ENCODE measurements at regions not wholly inside any gene's neighbourhood (a gene's known extent, or its start where the extent isn't known, plus 50 kb on each side); places are given as distances from the start of the nearest gene placed in this dataset.
"Not testable (repeated sequence)": the region's sequence is repeated elsewhere in the genome, so short reads cannot be mapped to it uniquely, and the experiment has no call there.

- no peak for DNase-seq
These were observed 63.9 kb downstream of the NFKBIZ start for GRCh38 chr3:101913168-101913567.

DNA sequence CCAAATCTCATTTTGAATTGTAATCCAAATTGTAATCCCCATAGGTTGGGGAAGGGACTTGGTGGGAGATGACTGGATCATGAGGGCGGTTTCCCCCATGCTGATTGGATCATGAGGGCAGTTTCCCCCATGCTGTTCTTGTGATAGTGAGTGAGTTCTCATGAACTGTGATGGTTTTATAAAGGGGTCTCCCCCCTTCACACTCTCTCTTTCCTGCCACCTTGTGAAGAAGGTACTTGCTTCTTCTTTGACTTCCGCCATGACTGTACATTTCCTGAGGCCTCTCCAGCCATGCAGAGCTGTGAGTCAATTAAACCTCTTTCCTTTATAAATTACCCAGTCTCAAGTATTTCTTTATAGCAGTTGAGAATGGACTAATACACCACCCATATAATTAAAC lies 68.4 kb downstream of the NFKBIZ start:
- not testable (repeated sequence) for DNase-seq

GRCh38 chr3:101922151-101922725 lies 72.9 kb downstream of the NFKBIZ start:
- not testable (repeated sequence) for DNase-seq

DNA sequence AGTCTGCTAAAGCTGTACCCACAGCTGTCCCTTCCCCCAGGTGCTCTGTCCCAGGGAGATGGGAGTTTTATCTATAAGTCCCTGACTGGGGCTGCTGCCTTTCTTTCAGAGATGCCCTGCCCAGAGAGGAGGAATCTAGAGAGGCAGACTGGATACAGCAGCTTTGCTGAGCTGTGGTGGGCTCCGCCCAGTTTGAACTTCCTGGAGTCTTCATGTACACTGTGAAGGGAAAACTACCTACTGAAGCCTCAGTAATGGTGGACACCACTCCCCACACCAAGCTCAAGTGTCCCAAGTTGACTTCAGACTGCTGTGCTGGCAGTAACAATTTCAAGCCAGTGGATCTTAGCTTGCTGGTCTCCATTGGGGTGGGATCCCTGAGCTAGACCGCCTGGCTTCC lies 75.3 kb downstream of the NFKBIZ start:
- not testable (repeated sequence) for DNase-seq

DNA sequence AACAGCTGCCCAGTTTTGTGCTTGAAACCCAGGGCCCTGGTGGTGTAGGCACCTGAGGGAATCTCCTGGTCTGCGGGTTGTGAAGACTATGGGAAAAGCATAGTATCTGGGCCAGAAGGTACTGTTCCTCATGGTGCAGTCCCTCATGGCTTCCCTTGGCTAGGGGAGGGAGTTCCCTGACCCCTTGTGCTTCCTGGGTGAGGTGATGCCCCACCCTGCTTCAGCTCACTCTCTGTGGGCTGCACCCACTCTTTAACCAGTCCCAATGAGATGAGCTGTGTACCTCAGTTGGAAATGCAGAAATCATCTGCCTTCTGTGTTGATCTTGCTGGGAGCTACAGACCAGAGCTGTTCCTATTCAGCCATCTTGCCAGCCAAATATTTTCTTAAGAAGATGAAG lies 75.8 kb downstream of the NFKBIZ start:
- DNase-seq: not testable (repeated sequence)

DNA sequence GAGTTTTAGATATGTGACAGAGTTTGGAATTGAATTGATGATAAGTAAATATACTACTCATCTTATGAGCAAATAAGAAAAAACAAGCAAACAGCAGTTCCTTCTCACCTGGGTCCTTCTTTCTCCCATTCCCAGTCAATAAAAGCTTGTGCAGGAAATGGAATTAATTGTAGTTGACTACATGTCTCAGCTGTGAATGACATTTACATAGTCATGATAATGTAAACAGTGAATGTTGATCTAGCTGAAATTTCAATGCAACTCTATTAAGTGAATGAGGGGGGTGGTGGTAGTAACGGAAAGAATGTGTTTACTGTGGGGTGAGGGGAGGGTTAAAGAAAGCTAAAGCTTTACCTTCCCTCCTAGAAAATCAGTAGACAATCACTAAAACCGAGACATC lies 76.2 kb downstream of the NFKBIZ start:
- DNase-seq: peak; percentile 80

GRCh38 chr3:101926594-101927105 lies 77.3 kb downstream of the NFKBIZ start:
- DNase-seq: peak; percentile 36

DNA sequence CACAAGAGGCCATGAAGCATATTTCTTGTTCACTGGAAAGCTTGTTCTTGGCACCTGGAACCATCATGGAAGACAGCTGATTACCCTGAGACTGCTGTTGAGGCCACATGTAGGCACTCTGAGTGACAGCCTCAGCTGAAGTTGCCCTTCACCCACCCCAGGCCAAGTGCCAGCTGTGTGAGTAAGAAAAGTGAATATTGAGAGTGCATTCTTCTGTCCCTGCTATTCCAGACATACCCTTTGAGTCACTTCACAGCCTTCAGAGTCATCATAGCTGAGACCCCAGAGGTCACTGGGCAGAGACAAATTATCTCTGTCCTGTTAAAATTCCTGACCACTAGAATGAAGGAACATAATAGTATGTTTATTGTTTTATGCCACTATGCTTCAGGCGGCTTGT lies 79.6 kb downstream of the NFKBIZ start:
- no peak for DNase-seq

- no peak for DNase-seq
These were observed 81.8 kb downstream of the NFKBIZ start for GRCh38 chr3:101931081-101931480.

GRCh38 chr3:101932326-101933068 lies 83.2 kb downstream of the NFKBIZ start:
- DNase-seq: no peak

- no peak for DNase-seq
These were observed 87.4 kb downstream of the NFKBIZ start for GRCh38 chr3:101936419-101937356.

DNA sequence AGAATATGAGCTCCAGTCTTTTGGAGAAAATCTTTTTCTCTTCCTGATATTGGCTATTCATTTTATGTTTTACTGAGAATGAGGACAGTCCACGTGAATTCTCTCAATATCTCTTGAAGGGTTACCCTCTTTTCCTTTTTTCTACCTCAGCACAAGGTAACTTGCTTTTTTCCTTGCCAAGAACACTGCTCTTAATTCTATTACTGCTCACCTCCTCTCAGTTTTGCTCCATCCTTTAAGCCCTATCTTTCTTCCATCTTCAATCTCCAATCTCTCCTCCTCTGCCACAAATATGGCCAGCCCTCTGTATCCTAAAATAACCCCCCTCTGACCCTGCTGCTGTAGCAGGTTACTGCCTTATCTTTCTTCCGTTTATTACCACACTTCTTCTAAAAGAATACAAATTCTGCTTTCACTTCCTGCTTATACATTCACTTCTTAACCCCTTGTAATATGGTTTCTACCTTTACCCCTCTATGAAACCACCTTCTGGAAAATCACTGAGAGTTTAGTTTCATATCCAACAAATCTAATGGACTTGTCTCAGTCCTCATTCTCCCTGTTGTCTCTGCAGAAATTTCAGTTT lies 89.0 kb downstream of the NFKBIZ start:
- DNase-seq: no peak

- no peak for DNase-seq
These were observed 90.2 kb downstream of the NFKBIZ start for GRCh38 chr3:101939361-101940049.

- DNase-seq: peak; percentile 8
These were observed 91.4 kb downstream of the NFKBIZ start for GRCh38 chr3:101940521-101941317.

DNA sequence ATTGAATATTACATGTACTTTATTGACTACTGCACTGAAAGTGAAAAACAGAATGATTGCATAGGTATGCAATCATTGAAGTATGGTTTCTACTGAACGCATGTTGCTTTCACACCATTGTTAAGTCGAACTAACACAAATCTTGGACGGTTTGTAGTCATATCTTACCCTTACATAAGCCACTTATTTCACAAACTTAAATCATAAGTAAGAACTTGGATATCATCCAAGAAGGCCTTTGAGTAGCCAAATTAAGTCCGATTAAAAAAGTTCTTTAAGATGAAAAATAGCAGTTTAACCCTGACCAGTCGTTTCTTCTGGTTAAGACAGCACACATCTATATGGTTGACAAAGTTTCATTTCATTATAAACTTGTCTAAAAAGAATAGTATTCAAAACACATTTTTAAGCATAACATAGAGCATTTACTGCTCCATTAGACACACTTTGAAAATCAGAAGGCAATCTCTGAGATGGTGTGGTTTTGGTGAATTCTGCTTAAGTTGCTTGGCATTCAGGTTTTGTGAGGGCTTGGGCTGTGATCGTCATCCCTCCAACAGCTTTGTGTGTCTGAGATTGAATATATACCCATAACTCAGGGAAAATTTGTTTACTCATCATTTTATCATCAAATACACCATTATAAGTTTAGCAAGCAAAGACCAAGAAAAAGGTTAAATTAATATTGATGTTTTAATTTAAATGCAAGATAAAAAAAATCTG lies 92.2 kb downstream of the NFKBIZ start:
- DNase-seq: no peak

- no peak for DNase-seq
These were observed 93.0 kb downstream of the NFKBIZ start for GRCh38 chr3:101942356-101942755.

GRCh38 chr3:101943029-101943428 lies 93.7 kb downstream of the NFKBIZ start:
- no peak for DNase-seq

DNA sequence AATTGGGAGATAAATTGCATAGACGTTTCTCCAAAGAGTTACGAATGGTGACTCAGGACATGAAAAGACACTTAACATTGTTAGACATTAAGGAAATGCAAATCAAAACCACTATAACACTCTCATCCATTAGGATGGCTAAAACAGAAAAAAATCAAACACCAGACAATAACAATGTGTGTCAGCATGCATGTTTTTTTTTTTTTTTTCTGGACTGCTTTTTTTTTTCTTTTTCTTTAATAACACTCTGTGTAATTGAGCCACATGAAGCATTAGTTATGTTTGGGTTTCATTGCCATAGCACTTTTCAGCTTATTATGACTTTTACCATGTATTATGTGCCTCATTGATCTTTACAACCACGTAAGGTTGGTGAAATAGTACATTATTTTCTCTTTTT lies 95.0 kb downstream of the NFKBIZ start:
- no peak for DNase-seq

DNA sequence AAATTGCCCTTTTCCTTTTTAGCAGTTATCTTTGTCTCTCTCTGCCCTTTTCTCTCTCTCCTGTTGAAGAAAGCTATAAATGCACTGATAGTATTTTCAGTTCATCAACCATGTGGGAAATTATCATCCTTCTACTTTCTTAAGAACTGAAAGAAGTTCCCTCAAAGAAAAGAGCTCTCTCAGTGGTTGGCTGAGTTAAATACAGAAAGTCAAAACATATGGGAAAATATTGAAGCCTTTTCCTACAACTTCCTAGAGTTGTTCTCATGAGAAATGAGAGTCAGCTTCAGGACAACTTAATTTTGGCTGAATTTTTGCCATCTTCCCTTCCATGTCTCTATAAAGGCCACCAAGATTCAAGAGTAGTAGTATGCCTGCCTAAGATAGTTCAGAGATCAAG lies 96.7 kb downstream of the NFKBIZ start:
- DNase-seq: no peak

DNA sequence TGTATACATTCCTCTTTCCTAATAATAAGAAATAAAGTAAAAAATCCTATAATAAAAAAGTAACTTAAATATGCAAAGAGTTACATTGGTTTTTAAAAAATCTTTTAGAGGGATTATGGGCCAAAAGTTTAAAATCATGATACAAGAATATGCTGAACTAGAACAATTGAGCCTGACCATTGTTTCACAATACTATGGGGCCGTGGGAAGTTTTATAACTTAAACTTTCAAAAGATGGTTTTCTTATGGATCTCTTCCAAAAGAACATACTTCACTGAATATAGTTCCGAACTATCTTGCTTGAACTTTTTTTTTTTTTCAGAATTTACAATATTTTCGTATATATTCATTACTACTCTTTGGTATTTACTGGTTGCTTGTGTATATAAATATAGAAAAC lies 97.6 kb downstream of the NFKBIZ start:
- DNase-seq: no peak

GRCh38 chr3:101950510-101950909 lies 101.2 kb downstream of the NFKBIZ start:
- DNase-seq: no peak

Data from DMS153 (cell line).